Activated CD8-positive, alpha-beta T cell treated with anti-CD3 and anti-CD28 coated beads for 36 hours (primary cell): ENCODE measurements at regions not wholly inside any gene's neighbourhood (a gene's known extent, or its start where the extent isn't known, plus 50 kb on each side); places are given as distances from the start of the nearest gene placed in this dataset.
"Not testable (repeated sequence)": the region's sequence is repeated elsewhere in the genome, so short reads cannot be mapped to it uniquely, and the experiment has no call there.

ENCODE experiments used
- ATAC-seq: fragments of 200-7000 bp; cut with Tn5 transposase; one replicate; pipeline ENCODE4 v1.10.0; 2021; ENCODE audit warnings: mild to moderate bottlenecking, moderate library complexity
- CTCF ChIA-PET: fragments of 350-600 bp; sonication (Branson Sonifier 250); formaldehyde crosslinking; loops from one replicate; lab custom pipeline; 2021; ENCODE audit warnings: antibody characterized with exemption; lab: Charles Lee
- POLR2A ChIA-PET: fragments of 350-600 bp; sonication (Branson Sonifier 250); formaldehyde crosslinking; loops from one replicate; lab custom pipeline; 2021; ENCODE audit warnings: antibody characterized with exemption; lab: Charles Lee
- DNase-seq: peaks from one replicate; pipeline ENCODE4 v3.0.0-alpha.2; 2020
- H3K27ac Mint-ChIP-seq: one replicate; pipeline ENCODE4 v1.8.0; 2021; ENCODE audit warnings: mild to moderate bottlenecking, mixed read lengths
- H3K27me3 Mint-ChIP-seq: one replicate; pipeline ENCODE4 v1.8.0; 2021; ENCODE audit warnings: mixed read lengths
- H3K36me3 Mint-ChIP-seq: one replicate; pipeline ENCODE4 v1.8.0; 2021; ENCODE audit warnings: low read depth, mixed read lengths
- H3K4me1 Mint-ChIP-seq: one replicate; pipeline ENCODE4 v1.8.0; 2021; ENCODE audit warnings: low read depth, mixed read lengths
- H3K4me3 Mint-ChIP-seq: one replicate; pipeline ENCODE4 v1.8.0; 2021; ENCODE audit warnings: mild to moderate bottlenecking, moderate library complexity, mixed read lengths
- H3K9me3 Mint-ChIP-seq: one replicate; pipeline ENCODE4 v1.8.0; 2021; ENCODE audit warnings: mixed read lengths
- intact Hi-C: fragments of 100-400 bp; cut with micrococcal nuclease; formaldehyde crosslinking; loops from one replicate; pipeline ENCODE4 v1.10.0; 2022
- TF ChIP-seq, protein P1 (sequence below): fragments of 200-600 bp; IDR thresholded peaks from one replicate; pipeline ENCODE4 v1.8.0; 2022; ENCODE audit warnings: antibody characterized with exemption, mild to moderate bottlenecking

- no peak overlapping the region for H3K4me3 Mint-ChIP-seq
- peaks cover 7% of the 10 kb centered on the region for H3K27me3 Mint-ChIP-seq
- TF ChIP-seq, protein P1, sequence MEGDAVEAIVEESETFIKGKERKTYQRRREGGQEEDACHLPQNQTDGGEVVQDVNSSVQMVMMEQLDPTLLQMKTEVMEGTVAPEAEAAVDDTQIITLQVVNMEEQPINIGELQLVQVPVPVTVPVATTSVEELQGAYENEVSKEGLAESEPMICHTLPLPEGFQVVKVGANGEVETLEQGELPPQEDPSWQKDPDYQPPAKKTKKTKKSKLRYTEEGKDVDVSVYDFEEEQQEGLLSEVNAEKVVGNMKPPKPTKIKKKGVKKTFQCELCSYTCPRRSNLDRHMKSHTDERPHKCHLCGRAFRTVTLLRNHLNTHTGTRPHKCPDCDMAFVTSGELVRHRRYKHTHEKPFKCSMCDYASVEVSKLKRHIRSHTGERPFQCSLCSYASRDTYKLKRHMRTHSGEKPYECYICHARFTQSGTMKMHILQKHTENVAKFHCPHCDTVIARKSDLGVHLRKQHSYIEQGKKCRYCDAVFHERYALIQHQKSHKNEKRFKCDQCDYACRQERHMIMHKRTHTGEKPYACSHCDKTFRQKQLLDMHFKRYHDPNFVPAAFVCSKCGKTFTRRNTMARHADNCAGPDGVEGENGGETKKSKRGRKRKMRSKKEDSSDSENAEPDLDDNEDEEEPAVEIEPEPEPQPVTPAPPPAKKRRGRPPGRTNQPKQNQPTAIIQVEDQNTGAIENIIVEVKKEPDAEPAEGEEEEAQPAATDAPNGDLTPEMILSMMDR: no peak
- H3K4me1 Mint-ChIP-seq: no peaks in the 10 kb centered on the region
- ChIA-PET CTCF (no interaction called here), POLR2A (no interaction called here)
- intact Hi-C loops: no loop called here
- no peaks in the 10 kb centered on the region for H3K9me3 Mint-ChIP-seq
- ATAC-seq (no peak), DNase-seq (no peak)
- H3K27ac Mint-ChIP-seq: no peak overlapping the region
- no peaks in the 10 kb centered on the region for H3K36me3 Mint-ChIP-seq
These were observed 380.0 kb upstream of the SGCG start for GRCh38 chr13:22800526-22801401.

DNA sequence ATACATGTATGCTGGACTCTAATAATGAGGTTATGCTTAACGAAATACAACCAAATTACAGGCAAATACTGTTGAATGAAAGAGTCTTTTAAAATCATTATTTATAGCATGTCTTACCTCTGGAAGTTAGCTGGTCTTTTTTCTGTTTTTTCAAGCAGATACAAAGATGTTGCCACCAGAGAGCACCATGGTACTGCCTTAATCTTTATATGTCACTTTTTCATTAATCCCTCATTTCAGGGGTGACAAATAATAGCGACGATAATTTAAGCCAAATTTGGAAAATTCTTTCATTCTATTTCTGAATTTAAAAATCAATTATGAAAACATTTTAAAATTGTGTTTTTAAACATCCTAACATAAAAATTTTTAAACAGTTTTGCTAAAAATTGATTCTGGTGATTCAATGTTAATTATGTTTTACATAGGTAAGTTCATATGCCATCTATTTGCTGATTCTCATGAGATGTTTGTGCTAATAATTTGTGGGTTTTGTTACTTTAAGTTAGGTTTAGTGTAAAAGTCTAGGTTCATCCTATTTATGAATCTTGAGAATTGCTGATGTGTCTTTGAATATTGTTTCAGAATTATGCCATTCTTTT, 379.3 kb upstream of the SGCG start:
- no peaks in the 10 kb centered on the region for H3K9me3 Mint-ChIP-seq
- H3K4me1 Mint-ChIP-seq: no peaks in the 10 kb centered on the region
- TF ChIP-seq, protein P1: no peak
- DNase-seq: no peak
- POLR2A ChIA-PET: no interaction called here
- intact Hi-C loops: no loop called here
- H3K36me3 Mint-ChIP-seq: no peaks in the 10 kb centered on the region
- H3K27me3 Mint-ChIP-seq: peaks cover 7% of the 10 kb centered on the region
- no peak for ATAC-seq
- H3K27ac Mint-ChIP-seq: no peak overlapping the region
- no peak overlapping the region for H3K4me3 Mint-ChIP-seq
- CTCF ChIA-PET: no interaction called here

DNA sequence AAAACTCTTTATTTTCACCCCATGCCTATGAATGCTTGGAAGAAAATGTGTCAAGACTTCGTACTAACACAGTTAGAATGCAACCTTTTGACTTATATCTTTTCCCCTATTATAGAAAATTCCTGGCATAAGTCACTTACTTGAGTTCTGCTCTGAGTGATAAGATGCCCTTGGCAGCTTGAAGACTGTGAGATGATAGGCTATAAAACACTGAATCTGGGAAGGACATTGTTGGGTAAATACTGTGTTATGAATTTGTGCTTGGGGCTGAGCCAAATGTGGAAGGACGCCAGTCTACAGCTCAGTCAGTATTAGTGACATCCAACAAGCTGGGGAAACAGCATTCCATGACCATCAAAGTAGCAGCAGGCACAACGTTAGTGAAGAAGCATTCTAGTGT, 368.0 kb upstream of the SGCG start:
- no peak overlapping the region for H3K4me3 Mint-ChIP-seq
- intact Hi-C loops: no loop called here
- ATAC-seq (no peak), DNase-seq (no peak)
- H3K27me3 Mint-ChIP-seq: peaks cover 2% of the 10 kb centered on the region
- CTCF ChIA-PET: no interaction called here
- H3K27ac Mint-ChIP-seq: no peak overlapping the region
- H3K4me1 Mint-ChIP-seq: no peaks in the 10 kb centered on the region
- no peaks in the 10 kb centered on the region for H3K9me3 Mint-ChIP-seq
- POLR2A ChIA-PET: no interaction called here
- TF ChIP-seq, protein P1: no peak
- H3K36me3 Mint-ChIP-seq: no peaks in the 10 kb centered on the region

- ATAC-seq, H3K4me3 Mint-ChIP-seq, H3K27me3 Mint-ChIP-seq, H3K4me1 Mint-ChIP-seq, H3K36me3 Mint-ChIP-seq, DNase-seq, H3K9me3 Mint-ChIP-seq, intact Hi-C loops, POLR2A ChIA-PET, H3K27ac Mint-ChIP-seq, CTCF ChIA-PET: not testable (repeated sequence)
These were observed 367.0 kb upstream of the SGCG start for GRCh38 chr13:22813531-22814377.

DNA sequence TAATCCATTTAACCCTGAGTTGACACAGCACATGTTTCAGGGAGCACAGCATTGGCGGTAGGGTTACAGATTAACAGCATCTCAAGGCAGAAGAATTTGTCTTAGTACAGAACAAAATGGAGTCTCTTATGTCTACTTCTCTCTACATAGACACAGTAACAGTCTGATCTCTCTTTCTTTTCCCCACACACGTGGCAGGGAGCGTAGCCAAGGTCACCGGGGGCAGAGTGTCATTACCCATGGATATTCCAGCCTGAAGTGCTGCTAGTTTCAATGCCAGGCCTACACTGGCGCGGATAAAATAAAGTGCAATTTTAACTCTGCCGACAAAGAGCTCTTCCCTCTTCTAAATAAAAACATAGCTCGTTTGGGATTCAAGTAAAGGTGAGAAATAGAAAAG, 366.3 kb upstream of the SGCG start:
- ATAC-seq, H3K4me1 Mint-ChIP-seq, intact Hi-C loops, DNase-seq, H3K4me3 Mint-ChIP-seq, H3K27me3 Mint-ChIP-seq, H3K9me3 Mint-ChIP-seq, H3K27ac Mint-ChIP-seq, POLR2A ChIA-PET, H3K36me3 Mint-ChIP-seq, CTCF ChIA-PET: not testable (repeated sequence)
